KOPT-K1 (cell line): ENCODE measurements at regions not wholly inside any gene's neighbourhood (a gene's known extent, or its start where the extent isn't known, plus 50 kb on each side); places are given as distances from the start of the nearest gene placed in this dataset.

Source experiments
- H3K27ac ChIP-seq: fragments of 200-600 bp; sonication (generic); 2 replicates; pipeline ENCODE4 v1.5.1; 2016; ENCODE audit warnings: antibody characterized with exemption, mild to moderate bottlenecking, low read depth, low read length; ENCODE audit not compliant: poor library complexity, severe bottlenecking
- H3K36me3 ChIP-seq: fragments of 200-600 bp; sonication (generic); 2 replicates; pipeline ENCODE4 v1.5.1; 2017; ENCODE audit warnings: antibody characterized with exemption, mild to moderate bottlenecking, low read length, moderate library complexity; ENCODE audit not compliant: insufficient read depth
- H3K9me3 ChIP-seq: fragments of 200-600 bp; sonication (generic); 2 replicates; pipeline ENCODE4 v1.5.1; 2017; ENCODE audit warnings: antibody characterized with exemption, low read length, mild to moderate bottlenecking; ENCODE audit not compliant: insufficient read depth, poor library complexity, severe bottlenecking

DNA sequence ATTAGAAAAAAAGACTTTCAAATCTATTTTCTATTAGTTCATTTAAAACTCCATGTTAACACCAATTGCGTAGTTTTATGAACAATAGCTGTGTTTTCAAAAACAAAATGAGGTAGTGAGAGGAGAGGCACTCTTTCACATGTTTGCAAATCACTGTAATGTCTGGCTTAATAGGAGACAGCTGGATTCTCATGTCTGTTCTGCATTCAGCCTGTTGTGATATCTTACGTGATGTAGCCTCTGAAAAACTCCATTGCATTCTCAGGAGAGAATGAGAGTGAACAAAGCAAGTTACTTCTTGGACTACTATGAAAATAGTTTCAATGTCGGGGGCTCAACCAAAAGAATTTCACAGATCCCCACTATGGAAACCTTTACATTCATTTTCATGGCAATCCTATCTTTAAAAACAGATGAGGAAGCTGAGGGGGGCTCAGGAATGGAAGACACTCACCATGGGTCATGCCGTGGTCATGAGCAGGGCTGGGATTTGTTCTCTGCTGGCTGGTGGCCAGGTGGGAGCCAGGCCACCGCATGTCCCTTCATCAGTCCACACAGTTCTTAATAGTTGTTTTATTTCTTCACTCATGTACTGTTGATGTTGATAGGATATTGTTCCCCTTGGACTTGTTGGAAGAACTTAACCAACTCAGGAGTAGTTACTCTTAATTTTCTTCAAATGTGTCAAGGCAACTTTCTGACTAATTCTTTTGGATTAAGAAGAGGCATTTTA is 346.2 kb upstream of the FAR2 start:
- no peaks in the 10 kb centered on the region for H3K36me3 ChIP-seq

DNA sequence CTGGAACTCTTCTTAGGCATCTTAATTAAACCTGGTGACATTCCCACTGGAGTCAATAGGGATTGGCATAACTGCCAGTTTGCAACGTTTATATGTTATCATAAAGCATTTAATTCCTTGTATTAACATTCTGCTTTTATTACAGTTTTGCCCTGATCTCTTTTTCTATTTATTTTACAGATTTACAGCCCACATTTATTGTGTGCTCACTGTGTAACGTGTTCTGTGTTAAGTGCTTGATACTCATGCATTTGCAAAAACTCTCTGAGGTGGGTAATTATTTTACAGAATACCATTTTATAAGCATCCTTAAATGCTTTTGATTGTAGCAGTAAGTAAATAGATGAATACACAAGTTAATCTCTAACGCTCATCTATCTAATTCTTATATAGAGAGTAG is 341.5 kb upstream of the FAR2 start:
- H3K27ac ChIP-seq, result no peak overlapping the region

More for the DNA sequence above, 346.2 kb upstream of the FAR2 start:
- Histone ChIP-seq H3K9me3 (no peaks in the 10 kb centered on the region), H3K27ac (no peak overlapping the region)

GRCh38 chr12:28811457-28811856 is 337.6 kb upstream of the FAR2 start:
- Histone ChIP-seq H3K9me3 (no peaks in the 10 kb centered on the region), H3K36me3 (no peaks in the 10 kb centered on the region), H3K27ac (no peak overlapping the region)

More for the DNA sequence above, 341.5 kb upstream of the FAR2 start:
- Histone ChIP-seq H3K9me3 (no peaks in the 10 kb centered on the region), H3K36me3 (no peaks in the 10 kb centered on the region)

GRCh38 chr12:28814246-28814645 is 334.8 kb upstream of the FAR2 start:
- no peaks in the 10 kb centered on the region for H3K9me3 ChIP-seq
- no peaks in the 10 kb centered on the region for H3K36me3 ChIP-seq
- H3K27ac ChIP-seq, result no peak overlapping the region

- H3K27ac ChIP-seq, result no peak overlapping the region
Measured at GRCh38 chr12:28817524-28817923, 331.6 kb upstream of the FAR2 start.

GRCh38 chr12:28824193-28824846 is 324.8 kb upstream of the FAR2 start:
- Histone ChIP-seq H3K36me3 (no peaks in the 10 kb centered on the region), H3K27ac (no peak overlapping the region), H3K9me3 (no peaks in the 10 kb centered on the region)

More at GRCh38 chr12:28817524-28817923, 331.6 kb upstream of the FAR2 start:
- Histone ChIP-seq H3K36me3 (no peaks in the 10 kb centered on the region), H3K9me3 (no peaks in the 10 kb centered on the region)

GRCh38 chr12:28824849-28825248 is 324.2 kb upstream of the FAR2 start:
- Histone ChIP-seq H3K27ac (no peak overlapping the region), H3K9me3 (no peaks in the 10 kb centered on the region), H3K36me3 (no peaks in the 10 kb centered on the region)

- no peaks in the 10 kb centered on the region for H3K9me3 ChIP-seq
- H3K36me3 ChIP-seq, result no peaks in the 10 kb centered on the region
- H3K27ac ChIP-seq, result no peak overlapping the region
Measured at GRCh38 chr12:28826766-28827165, 322.3 kb upstream of the FAR2 start.

GRCh38 chr12:28827861-28828260 is 321.2 kb upstream of the FAR2 start:
- no peak overlapping the region for H3K27ac ChIP-seq
- no peaks in the 10 kb centered on the region for H3K9me3 ChIP-seq
- H3K36me3 ChIP-seq, result no peaks in the 10 kb centered on the region

DNA sequence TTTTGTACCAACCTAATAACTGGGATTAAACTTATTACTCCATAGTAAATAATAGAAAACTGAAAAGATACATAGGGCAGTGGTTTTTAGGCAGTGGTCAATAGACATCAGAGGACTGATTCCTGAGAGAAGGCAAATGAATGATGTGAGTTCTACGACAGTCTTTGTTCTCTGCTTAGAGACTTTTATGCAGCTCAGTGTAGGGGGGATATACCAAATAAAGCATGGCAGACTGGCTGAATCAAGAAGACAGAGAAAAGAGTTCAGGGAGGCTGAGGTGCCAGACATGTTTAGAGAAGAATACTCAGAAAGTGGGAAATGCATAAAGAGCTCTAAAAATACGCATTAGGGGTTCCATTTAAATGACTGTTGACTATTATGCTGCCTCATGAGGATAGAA is 320.8 kb upstream of the FAR2 start:
- no peaks in the 10 kb centered on the region for H3K36me3 ChIP-seq
- H3K9me3 ChIP-seq, result no peaks in the 10 kb centered on the region
- H3K27ac ChIP-seq, result no peak overlapping the region

GRCh38 chr12:28830491-28830890 is 318.6 kb upstream of the FAR2 start:
- Histone ChIP-seq H3K9me3 (no peaks in the 10 kb centered on the region), H3K27ac (no peak overlapping the region), H3K36me3 (no peaks in the 10 kb centered on the region)

GRCh38 chr12:28844718-28845117 is 304.4 kb upstream of the FAR2 start:
- Histone ChIP-seq H3K27ac (no peak overlapping the region), H3K9me3 (no peaks in the 10 kb centered on the region), H3K36me3 (no peaks in the 10 kb centered on the region)

DNA sequence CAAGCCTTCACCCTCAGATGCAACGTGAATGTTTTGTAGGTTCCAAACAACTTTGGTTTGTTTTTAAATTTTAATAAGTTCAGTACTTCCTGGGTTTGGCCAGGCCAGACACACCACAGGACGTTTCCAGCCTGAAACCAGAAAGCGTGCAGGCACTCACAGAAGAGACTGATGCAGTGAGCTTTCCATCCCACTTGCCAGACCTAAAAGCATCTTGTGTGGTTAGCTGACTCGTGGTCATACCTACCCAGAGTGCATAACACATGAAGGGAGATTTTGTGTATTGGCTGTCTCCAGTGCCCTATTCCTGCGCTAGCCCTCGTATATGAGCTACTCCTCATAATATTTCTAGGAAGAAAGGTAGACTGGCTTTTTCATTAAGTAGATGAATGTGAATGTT is 297.3 kb upstream of the FAR2 start:
- no peaks in the 10 kb centered on the region for H3K9me3 ChIP-seq
- H3K36me3 ChIP-seq, result no peaks in the 10 kb centered on the region

DNA sequence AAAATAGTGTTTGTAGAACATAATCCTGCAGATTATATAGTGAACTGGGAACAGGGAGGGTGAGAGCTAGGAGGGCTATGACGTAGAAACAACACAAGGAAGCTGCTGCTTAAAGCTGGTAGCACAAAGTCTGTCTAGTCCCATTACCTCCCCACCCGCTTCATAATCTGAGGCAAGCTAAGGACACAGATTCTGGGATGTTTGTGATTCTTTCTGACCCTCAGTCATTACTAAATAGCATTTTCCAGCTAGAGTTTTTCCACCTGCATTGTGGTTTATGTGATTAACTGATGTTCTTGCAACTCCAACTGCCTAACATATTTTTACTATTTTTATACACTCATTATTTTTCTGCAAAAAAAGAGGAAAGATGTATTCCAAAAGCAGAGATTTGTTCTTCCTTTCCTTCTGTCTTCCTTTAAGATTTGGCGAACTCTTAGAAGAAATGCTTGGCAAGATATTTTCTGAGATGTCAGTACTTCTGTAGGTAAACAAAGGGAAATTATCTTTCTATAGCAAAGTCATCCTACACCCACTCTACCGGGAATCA is 293.2 kb upstream of the FAR2 start:
- Histone ChIP-seq H3K9me3 (no peaks in the 10 kb centered on the region), H3K36me3 (no peaks in the 10 kb centered on the region), H3K27ac (no peak overlapping the region)

More for the DNA sequence above, 297.3 kb upstream of the FAR2 start:
- no peak overlapping the region for H3K27ac ChIP-seq

DNA sequence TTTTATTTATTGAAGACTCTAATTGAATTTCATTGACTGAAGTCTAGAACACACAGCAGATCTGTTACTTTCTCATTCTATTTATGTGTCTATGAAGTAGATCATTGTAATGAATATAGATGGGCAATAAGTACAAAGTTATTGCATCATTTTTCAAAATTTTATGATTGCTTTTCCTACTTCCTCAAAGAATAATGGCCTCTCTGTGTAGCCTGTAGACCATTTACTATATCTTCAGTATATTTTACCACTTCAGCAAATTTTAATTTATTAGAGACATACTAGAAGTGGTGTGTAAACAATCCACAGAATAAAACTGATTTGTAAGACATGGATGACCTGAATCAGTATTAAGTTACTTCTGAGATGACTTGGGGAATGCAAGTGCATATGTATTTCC is 291.7 kb upstream of the FAR2 start:
- Histone ChIP-seq H3K27ac (no peak overlapping the region), H3K36me3 (no peaks in the 10 kb centered on the region), H3K9me3 (no peaks in the 10 kb centered on the region)

- no peak overlapping the region for H3K27ac ChIP-seq
- no peaks in the 10 kb centered on the region for H3K36me3 ChIP-seq
Measured at GRCh38 chr12:28859551-28859950, 289.5 kb upstream of the FAR2 start.

More at GRCh38 chr12:28859551-28859950, 289.5 kb upstream of the FAR2 start:
- no peaks in the 10 kb centered on the region for H3K9me3 ChIP-seq
